ENCODE measurements at regions not wholly inside any gene's neighbourhood (a gene's known extent, or its start where the extent isn't known, plus 50 kb on each side); places are given as distances from the start of the nearest gene placed in this dataset.

DNA sequence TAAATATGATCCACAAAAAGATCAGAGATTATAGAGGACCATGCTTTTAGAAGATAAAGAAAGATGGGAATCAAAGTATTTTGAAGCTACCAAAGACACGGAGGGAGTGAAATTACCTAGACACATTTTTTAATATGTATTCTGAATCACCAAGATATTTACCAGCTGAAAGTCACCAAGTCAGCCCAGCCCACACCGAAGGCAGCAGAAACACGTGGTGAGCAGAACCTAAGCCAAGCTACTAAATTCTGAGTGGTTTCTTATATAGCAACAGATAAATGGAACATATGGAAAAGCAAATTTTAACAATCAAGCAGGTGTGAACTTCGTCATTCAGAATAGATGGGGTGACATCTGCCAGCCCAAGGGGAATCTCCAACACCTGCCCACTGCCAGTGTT, 134.7 kb upstream of the AKR1E2 start:
- no peak for DNase-seq (ENCODE audit: extremely low read depth in 1 of 2, low read depth in 1 of 2)

DNA sequence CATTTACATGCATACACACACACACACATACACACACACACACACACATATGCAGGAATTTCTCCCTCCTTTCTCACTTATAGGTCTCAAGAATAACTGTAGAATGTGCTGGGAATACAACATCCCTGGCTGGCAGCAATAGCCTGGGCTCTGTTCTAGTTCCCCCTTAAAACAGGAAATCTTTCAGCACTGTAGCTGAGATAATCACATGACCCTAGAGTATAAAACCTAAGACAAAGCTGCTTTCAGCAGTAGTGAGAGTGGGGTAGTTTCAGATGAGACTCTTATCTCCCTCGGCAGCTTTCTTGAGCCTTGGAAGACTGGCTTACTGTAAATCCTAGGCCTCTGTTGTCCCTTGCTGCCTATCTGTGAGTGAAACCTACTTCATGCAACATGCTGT, 137.4 kb upstream of the AKR1E2 start:
- DNase-seq (ENCODE audit: extremely low read depth in 1 of 2, low read depth in 1 of 2), result no peak

DNA sequence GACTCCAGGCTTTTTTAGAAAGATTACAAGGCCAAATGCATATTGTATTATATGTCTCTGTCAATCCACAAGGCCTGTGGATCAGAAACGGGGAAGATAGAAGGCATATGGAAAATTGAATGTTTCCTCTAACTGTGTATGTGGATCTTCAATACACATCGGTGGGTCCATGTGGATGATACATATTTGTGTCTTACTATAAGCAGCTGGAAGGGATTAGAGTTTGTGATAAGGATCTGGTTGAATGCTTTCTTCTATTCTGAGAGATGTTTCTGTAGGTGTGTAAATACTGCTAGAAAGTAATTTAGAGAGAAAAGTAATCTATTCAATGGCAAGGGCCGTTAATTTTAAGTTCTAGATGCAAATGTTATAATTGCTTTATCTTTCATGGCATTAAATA, 137.8 kb upstream of the AKR1E2 start:
- DNase-seq (ENCODE audit: extremely low read depth in 1 of 2, low read depth in 1 of 2), result no peak

DNA sequence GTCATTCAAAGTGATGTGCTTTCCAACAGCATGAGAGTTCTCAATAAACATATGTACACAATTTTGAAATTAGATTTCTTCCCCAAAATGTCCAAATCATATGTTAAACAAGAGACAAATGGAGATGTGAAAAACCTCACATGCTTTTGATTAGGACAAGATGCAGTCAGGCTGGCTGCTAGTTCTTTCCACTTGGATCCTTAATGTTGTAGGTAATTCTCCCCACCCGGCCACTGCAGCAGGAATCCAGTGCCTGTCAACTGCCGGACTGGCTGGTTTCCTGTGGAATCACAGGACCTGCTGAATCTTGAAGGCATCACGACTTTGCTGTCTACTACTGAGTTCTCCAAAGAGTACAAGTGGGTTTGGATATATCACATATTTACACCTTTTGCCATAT, 138.6 kb upstream of the AKR1E2 start:
- no peak for DNase-seq (ENCODE audit: extremely low read depth in 1 of 2, low read depth in 1 of 2)

DNA sequence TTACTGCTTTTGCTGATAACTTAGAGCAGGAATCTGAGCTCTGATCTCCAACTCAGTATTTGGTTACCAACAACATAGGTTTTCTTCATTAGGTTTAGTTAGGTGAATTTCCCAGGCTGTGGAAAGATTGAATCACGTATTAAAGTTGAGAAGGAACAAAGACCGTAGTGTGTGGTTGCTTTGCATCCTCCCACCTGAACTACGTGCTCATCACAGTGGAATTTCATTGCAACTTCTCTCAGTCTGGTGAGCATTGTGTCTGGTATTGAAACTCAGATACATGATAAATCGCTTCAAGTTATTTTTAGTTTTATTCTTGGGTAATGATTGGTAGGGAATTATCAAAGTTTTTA, 139.4 kb upstream of the AKR1E2 start:
- no peak for DNase-seq (ENCODE audit: extremely low read depth in 1 of 2, low read depth in 1 of 2)

DNA sequence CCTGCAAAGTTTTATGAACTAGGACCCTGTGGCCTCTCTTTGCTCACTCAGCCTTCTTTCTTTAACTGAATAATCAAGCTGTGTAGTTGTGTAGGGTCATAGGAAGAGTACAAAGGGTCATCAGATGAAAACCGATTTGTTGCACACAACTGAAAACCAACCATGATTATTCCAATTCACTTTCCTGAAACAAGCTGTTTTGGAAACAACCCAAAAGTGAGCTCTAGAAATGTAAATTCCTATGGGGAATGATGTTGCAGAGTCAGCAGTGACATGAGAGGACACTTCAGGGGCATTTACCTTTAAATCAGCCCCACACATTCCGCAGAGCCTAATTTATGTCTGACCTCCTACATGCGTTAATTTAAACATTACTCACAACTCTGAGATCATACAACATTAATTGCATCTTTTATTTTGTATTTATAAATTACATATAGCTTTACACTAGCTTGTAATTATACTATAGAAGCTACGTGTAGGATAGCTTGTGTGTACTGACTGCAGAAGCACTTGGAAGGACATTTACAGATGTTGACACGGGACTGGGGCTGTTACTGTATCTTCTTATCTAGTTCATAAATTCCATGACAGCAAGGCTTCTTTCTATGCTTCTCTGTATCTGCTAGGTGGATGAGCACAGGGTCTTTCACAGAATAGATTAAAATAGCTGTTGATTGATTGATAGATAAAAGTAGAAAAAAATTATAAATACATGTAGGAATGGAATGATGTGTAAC, 139.9 kb upstream of the AKR1E2 start:
- no peak for DNase-seq (ENCODE audit: extremely low read depth in 1 of 2, low read depth in 1 of 2)

DNA sequence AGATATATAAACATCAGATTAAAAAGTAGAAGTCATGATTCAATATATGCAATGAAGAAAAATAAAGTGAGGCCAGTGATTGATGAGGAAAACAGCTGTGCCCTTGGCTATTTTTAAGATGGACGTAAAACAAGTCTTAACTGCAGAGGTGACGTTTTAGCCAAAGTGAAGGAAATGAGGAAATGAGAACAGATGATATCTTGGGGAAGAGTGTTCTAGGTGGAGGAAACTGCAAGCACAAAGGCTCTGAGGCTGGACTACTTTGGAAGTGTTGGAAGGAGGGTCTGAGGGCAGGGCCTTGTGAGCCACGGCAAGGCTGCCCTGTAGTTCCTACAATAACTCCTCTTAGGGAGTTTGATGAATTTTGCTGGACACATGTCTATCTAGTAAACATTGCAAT, 140.5 kb upstream of the AKR1E2 start:
- DNase-seq (ENCODE audit: extremely low read depth in 1 of 2, low read depth in 1 of 2), result no peak

DNA sequence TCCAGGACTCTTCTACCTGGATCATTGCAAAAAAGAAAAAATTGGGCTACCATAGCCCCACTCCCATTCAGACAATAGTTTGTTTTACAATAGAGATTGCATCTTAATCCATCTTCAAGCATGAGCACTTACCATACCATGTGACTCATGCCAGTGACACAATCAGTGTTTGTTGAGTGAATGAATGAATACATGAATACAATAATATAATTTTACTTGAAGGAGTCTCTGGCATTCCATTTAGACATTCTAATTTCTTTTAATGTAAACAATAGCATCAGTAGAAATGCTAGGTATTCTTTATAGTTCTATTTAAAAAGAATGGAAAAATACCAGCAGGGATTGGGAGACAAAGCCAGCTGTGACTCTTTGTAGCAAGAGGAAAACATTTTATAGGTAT, 141.6 kb upstream of the AKR1E2 start:
- DNase-seq (ENCODE audit: extremely low read depth in 1 of 2, low read depth in 1 of 2), result no peak

DNA sequence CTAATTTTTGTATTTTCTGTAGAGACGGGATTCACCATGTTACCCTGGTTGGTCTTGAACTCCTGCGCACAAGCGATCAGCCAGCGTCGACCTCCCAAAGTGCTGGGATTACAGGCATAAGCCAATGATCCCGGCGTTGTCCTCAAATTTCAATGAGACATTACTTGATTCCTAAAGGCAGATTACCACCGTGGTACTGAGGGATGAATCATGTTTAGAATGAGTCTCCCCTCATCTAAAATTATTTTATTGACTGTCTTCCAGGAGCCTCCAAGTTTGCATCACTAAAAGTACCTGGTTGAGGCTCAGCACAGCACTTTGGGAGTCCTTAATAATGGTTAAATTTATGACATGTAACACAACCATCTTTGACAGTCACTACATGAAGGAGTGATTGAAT, 142.2 kb upstream of the AKR1E2 start:
- no peak for DNase-seq (ENCODE audit: extremely low read depth in 1 of 2, low read depth in 1 of 2)

DNA sequence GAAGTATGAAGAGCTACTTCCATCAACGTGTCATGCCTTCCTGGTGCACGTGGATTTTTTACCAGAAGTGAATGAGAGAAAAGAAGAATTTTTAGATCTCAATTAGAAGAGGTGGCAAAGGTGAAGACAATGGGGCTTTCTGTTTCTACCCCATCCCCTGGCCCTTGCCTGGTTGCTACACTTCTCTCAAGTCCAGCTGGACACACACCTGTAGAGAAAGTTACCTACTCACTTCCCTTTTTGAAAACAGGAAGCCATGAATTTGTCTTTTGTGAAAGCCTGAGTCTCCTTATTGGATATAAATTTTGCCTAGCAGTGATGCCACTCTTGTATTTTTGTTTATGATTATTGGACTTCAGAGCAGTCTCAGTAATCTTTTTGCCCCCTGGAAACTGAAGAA, 142.9 kb upstream of the AKR1E2 start:
- DNase-seq (ENCODE audit: extremely low read depth in 1 of 2, low read depth in 1 of 2), result no peak

DNA sequence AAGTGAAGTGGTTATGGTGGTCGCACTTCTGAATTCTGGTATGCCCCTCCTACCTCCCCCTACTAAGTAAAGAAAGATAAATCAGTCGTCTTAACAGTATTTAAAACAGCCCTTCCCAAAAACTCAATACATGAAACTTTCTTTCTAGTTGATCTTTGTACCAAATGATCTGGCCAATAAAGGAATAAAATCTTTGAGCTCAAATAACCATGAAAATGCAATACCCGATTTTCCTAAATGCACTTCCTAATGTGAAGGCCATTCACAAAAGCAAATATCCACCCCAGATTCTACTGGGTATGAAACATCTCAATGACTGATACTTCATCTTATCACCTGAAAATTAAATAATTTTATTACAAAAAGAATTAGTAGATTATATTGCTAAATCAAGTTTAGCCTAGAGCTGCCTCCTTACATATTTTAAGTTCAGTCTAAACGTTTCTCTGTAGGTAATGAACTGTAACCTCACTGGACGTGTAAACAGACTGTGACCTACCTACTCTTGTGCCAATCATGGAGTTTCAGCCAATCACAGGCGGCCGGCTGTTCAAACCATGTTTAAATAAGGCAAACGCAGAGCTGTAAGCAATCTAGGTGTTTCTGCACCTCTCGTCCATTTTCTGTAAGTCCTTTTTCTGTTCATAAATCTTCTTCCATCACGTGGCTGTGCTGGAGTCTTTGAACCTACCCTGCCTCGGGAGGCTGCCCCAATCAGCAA, 146.9 kb upstream of the AKR1E2 start:
- DNase-seq (ENCODE audit: extremely low read depth in 1 of 2, low read depth in 1 of 2), result no peak

DNA sequence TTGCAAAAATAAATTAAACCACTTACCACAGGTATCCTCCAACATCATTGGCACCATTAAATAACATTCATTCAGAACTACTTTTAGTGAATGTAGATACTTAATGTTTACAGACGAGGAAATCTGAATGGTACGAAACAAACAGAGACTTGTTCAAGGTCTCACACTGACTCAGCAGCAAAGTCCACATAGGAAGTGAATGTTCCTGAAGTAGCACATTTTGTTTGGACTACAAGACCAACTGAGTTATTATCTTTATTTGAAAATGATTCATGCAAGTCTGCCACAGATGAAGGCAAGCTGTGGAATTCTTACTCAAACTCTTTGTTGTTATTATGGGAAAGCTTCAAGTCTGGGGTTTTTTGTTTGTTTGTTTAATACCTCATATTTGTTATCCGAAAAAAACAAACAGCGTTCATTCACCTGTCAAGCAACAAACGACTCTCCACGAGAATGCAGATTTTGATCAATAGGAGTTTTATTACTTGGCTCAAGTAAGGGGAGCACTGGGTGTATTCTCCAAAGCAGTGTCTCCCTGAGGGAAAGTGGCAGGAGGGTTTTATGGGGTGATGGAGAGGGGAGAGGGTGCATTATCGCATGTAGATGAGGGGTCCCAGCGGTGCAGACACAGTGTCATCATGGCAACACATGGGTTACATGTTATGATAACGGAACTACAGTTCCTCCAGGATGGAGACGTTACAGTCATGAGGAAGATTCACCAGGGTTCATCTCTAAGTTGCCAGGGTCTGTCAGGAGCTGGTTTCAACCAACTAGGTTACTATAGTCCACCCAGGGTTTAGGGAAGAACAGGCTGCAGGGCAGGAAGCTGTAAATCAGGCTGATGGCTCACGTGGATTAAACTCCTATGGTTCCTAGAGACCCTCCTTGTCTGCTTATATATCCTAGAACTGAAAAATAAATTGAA, 147.7 kb upstream of the AKR1E2 start:
- no peak for DNase-seq (ENCODE audit: extremely low read depth in 1 of 2, low read depth in 1 of 2)

DNA sequence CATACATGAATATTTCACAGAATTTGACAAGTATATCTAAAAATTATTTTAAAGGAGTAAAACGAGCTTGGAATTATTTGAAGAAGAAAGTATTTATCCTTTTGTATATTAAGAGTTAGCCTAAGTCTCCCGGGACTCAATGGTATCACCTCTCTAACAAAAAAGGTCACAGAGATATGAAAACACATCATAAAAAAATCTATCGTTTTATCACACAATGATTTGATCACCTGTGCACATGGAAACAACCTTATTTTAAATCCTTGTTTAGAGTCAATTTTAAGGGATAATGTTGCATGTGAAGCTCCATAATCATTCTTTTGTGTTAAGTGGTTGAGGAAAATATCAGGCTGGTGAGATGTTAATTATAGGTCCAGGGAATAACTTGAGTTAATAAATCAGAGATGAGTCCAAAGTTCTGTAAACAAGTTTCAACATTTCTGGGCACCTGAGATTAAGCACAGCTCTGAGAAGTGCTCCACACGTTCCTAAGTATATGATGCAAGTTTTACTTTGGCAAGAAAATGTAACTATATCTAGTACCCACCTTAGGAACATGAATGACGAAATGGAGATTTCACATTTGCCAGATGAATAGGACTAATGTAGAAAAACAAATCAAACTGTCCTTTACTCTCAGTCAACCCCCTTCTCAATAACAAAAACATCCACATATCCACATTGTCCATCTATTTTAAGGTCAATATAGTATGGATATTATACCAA, 148.5 kb upstream of the AKR1E2 start:
- DNase-seq (ENCODE audit: extremely low read depth in 1 of 2, low read depth in 1 of 2), result no peak

DNA sequence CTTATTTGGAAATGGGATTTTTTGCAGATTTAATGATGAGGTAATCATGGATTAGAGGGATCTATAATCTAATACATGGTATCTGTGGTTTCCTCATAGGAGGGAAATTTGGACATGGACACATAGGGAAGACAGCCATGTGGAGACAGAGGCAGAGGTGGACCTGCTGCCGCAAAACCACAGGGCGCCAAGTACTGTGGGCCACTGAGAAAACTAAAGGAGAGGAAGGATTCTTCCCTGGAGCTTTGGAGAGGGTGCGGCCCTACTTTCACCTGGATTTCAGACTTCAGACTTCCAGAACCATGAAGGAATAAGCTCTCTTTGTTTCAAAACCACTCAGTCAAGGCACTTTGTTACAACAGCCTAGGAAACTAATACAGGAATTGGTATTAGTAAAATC, 149.4 kb upstream of the AKR1E2 start:
- DNase-seq (ENCODE audit: extremely low read depth in 1 of 2, low read depth in 1 of 2), result no peak

DNA sequence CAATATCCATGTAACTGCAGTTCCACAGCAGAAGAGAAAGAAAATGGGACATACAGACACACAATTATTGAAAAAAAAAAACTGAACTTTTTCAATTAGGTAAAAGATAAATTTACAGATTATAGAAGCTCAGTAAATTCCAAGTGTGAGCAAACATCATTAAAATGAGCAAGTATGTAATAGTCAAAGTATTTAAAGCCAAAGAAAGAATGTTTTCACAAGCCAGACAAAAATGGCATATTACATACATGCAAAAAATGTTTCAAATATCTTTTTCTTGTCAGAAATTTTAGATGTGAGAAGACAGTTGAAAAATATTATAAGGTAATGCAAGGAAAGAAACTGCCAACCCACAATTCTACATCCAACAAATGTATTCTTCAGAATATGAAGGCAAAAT, 150.2 kb upstream of the AKR1E2 start:
- no peak for DNase-seq (ENCODE audit: extremely low read depth in 1 of 2, low read depth in 1 of 2)

DNA sequence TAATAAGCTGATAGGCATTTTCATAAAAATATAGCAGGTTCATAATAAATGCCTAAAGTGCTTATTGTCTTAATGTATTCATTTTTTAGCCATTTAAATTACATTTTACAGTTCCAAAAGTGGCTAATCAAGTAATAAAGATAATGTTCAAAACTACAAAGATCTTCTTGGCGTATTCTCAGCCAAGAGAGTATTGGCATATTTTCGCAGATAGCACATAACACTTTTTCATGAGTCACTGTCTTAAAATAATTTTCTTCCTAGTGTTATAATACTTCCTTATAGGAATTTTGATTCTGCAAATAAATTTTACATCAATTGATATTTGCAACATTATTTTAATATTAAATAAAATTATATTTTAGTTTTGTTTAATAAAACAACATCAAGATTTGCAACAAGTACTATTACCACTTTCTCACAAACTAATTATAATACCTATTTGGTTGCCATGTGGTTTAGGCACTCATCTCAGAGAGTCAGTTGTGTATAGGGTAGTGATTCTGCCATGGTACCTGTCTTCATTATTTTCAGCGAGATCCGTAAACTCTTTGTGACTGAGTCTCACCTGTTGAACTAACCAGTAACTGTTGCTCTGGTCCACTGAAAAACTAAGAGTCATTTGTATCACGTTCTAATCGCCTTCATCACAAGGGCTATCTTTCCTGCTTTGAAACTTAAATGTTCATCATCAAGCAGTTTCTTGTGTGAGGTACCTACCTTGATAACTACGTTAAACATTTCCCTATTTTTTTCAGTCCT, 152.5 kb upstream of the AKR1E2 start:
- DNase-seq (ENCODE audit: extremely low read depth in 1 of 2, low read depth in 1 of 2), result no peak

DNA sequence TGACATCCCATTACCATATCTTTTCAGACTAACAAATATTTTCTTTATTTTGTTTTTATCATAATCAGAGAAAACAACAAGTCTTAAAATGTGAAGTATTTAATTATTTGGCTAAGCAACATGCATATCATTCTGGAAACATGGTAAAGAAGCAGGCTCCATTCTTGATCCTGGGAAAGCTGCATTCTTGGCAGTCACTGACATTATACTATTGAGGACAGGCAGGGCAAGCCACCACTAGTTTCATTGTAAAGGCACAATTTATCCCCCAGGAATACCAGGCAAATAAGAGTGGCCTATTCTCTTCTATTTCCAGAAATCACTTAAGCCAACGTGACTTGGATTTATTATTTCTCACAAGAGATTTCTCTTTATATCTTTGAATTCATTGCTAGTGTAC, 153.8 kb upstream of the AKR1E2 start:
- DNase-seq (ENCODE audit: extremely low read depth in 1 of 2, low read depth in 1 of 2), result no peak

DNA sequence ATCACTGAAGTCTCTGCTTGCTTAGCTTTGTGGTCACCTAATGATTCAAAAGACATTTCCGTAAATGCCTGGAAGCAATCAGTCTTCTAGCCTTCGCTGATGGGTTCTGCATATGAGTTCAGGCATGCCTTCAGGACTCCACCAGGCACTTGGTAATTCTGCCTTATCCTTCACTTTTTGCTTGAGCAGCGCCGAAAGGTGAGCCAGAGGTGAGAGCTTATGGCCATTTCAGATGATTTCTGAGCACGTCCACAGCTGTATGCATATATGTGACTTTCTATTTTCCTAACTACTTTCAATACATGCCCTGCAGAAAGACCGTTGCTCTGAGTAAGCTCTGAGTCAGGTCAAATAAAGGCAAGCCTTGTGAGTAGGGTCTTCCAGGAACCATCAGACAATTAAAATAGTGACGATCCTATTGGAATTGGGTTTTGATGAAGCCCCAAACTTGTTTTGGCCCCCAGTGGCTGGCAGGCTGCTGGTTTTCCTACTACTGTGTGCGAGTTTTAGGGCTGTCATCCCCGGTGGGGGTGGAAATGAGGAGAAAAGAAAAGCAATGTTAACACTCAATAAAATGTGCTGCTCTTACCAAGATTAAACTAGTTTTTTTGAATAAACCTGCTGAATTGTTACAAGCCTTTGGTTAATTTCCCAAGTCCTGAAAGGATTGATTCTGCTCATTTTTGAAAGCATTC, 154.4 kb upstream of the AKR1E2 start:
- DNase-seq (ENCODE audit: extremely low read depth in 1 of 2, low read depth in 1 of 2), result no peak

DNA sequence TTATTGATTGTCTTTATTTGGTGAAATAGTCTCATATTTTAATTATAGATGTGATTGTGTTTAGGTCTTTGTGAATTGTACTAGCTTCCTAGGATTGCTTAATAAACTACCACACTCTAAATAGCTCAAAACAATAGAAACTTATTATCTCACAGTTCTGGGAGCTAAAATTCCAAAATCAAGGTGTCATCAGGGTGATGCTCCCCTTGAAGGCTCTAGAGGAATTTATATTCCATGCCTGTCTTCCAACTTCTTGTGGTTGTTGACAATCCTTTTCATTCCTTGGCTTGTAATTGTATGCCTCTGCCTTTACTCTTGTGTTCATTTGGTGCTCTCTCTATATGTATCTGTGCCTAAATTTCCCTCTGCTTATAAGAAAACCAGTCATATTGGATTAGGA, 155.3 kb upstream of the AKR1E2 start:
- DNase-seq (ENCODE audit: extremely low read depth in 1 of 2, low read depth in 1 of 2), result no peak

DNA sequence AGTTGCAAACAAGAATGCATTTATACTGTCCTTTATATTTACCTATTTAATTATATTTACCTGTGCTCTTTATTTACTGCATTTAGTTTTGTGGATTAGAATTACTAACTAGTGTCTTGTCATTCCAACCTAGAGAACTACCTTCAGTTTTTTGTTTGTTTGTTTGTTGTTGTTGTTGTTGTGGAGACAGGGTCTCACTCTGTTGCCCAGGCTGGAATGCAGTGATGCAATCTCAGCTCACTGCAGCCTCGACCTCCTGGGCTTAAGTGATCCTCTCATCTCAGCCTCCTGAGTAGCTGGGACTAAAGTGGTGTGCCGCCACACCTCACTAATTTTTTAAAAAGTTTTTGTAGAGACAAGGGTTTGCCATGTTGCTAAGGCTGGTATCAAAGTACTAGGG, 156.4 kb upstream of the AKR1E2 start:
- no peak for DNase-seq (ENCODE audit: extremely low read depth in 1 of 2, low read depth in 1 of 2)

Data from stimulated activated CD8-positive, alpha-beta memory T cell treated with anti-CD3 and anti-CD28 coated beads, Interleukin-7, amount 100 ng/mL, for 48 hours (primary cell).